Common myeloid progenitor, CD34-positive (primary cell): ENCODE measurements at regions not wholly inside any gene's neighbourhood (a gene's known extent, or its start where the extent isn't known, plus 50 kb on each side); places are given as distances from the start of the nearest gene placed in this dataset.

Experiments used
- CTCF ChIA-PET: fragments of 350-600 bp; sonication (Branson Sonifier 250); formaldehyde crosslinking; loops from one replicate; lab custom pipeline; 2021; ENCODE audit warnings: antibody characterized with exemption; lab: Charles Lee
- POLR2A ChIA-PET: fragments of 350-600 bp; sonication (Branson Sonifier 250); formaldehyde crosslinking; loops from one replicate; lab custom pipeline; 2021; ENCODE audit warnings: antibody characterized with exemption; lab: Charles Lee
- DNase-seq, 3 donors: peaks; one replicate each; pipeline versions ENCODE4 v3.0.0 to v3.0.0-alpha.2; 2013
- H3K27ac ChIP-seq, 2 experiments: 1 replicate in 1 of 2; 2 replicates in 1 of 2; pipeline ENCODE4 v1.7.0; 2013; ENCODE audit warnings: inconsistent platforms in 2 of 2, low read length in 2 of 2, mild to moderate bottlenecking in 2 of 2, low read depth in 1 of 2, moderate library complexity in 1 of 2; ENCODE audit not compliant: severe bottlenecking in 2 of 2, insufficient read depth in 1 of 2, poor library complexity in 1 of 2
- H3K27me3 ChIP-seq, 5 experiments: replicated peaks in 2 of 5; 1 replicate in 3 of 5; 2 replicates in 2 of 5; pipeline versions ENCODE4 v1.6.1 to v1.7.0; 2013; ENCODE audit warnings: low read length in 4 of 5, mild to moderate bottlenecking in 2 of 5, moderate library complexity in 2 of 5, inconsistent platforms in 1 of 5; ENCODE audit not compliant: insufficient read depth in 5 of 5, control insufficient read depth in 4 of 5
- H3K36me3 ChIP-seq, 4 experiments: 1 replicate in 2 of 4; 2 replicates in 2 of 4; pipeline versions ENCODE4 v1.6.1 to v1.7.0; 2013; ENCODE audit warnings: low read length in 3 of 4, control low read depth in 1 of 4, mild to moderate bottlenecking in 1 of 4; ENCODE audit not compliant: control insufficient read depth in 4 of 4, insufficient read depth in 4 of 4
- H3K4me1 ChIP-seq, 4 experiments: 1 replicate in 3 of 4; 2 replicates in 1 of 4; pipeline versions ENCODE4 v1.6.1 to v1.7.1; 2013; ENCODE audit warnings: low read length in 3 of 4, mild to moderate bottlenecking in 3 of 4, control low read depth in 1 of 4, inconsistent platforms in 1 of 4, moderate library complexity in 1 of 4; ENCODE audit not compliant: control insufficient read depth in 4 of 4, insufficient read depth in 4 of 4; ENCODE audit errors: control extremely low read depth in 1 of 4
- H3K4me3 ChIP-seq, 7 experiments: 1 replicate in 4 of 7; 2 replicates in 3 of 7; pipeline versions ENCODE4 v1.5.1 to v1.7.0; 2013; ENCODE audit warnings: mild to moderate bottlenecking in 7 of 7, low read length in 6 of 7, moderate library complexity in 6 of 7, inconsistent platforms in 2 of 7, low read depth in 2 of 7, control low read depth in 1 of 7; ENCODE audit not compliant: insufficient read depth in 4 of 7, control insufficient read depth in 1 of 7; ENCODE audit errors: extremely low read depth in 1 of 7
- H3K9me3 ChIP-seq, 5 experiments: 1 replicate in 4 of 5; 2 replicates in 1 of 5; pipeline versions ENCODE4 v1.6.1 to v1.7.1; 2013; ENCODE audit warnings: low read length in 4 of 5, mild to moderate bottlenecking in 2 of 5, inconsistent platforms in 1 of 5, low read depth in 1 of 5, moderate library complexity in 1 of 5; ENCODE audit not compliant: control insufficient read depth in 4 of 5, insufficient read depth in 2 of 5; ENCODE audit errors: control extremely low read depth in 1 of 5
- WGBS: methylation state at CpG from one replicate; pipeline ENCODE4 v1.1.5; 2013; ENCODE audit not compliant: insufficient coverage; 5-methylcytosine and 5-hydroxymethylcytosine counted together

GRCh38 chr6:166087852-166088251, 79.8 kb downstream of the TBXT start:
- Histone ChIP-seq H3K4me3 (no peak overlapping the region), H3K4me1 (no peaks in the 10 kb centered on the region), H3K9me3 (no peaks in the 10 kb centered on the region), H3K27me3 (peaks cover 0 to 17% (median 5%) of the 10 kb centered on the region in 5 experiments), H3K36me3 (no peaks in the 10 kb centered on the region), H3K27ac (no peak overlapping the region)
- 100% methylated on average over 1 of the region's 5 CpGs for WGBS
- DNase-seq: no peak
- POLR2A ChIA-PET: no interaction called here
- CTCF ChIA-PET: interaction anchor here (0.9 kb wide), 1 partner anchor 10 kb away, joined by 3 read pairs; no protein-coding TSS in a partner anchor

- no peaks in the 10 kb centered on the region for H3K36me3 ChIP-seq
- no peak overlapping the region for H3K4me3 ChIP-seq
- no peak overlapping the region for H3K27ac ChIP-seq
- H3K27me3 ChIP-seq: peaks cover 0 to 17% (median 5%) of the 10 kb centered on the region in 5 experiments
- H3K4me1 ChIP-seq: no peaks in the 10 kb centered on the region
- ChIA-PET CTCF (interaction anchor here (0.9 kb wide), 1 partner anchor 10 kb away, joined by 3 read pairs; no protein-coding TSS in a partner anchor), POLR2A (no interaction called here)
- 96% methylated on average over 7 of the region's 7 CpGs for WGBS
- DNase-seq: no peak
- no peaks in the 10 kb centered on the region for H3K9me3 ChIP-seq
Measured at GRCh38 chr6:166087246-166087645, 80.4 kb downstream of the TBXT start.

DNA sequence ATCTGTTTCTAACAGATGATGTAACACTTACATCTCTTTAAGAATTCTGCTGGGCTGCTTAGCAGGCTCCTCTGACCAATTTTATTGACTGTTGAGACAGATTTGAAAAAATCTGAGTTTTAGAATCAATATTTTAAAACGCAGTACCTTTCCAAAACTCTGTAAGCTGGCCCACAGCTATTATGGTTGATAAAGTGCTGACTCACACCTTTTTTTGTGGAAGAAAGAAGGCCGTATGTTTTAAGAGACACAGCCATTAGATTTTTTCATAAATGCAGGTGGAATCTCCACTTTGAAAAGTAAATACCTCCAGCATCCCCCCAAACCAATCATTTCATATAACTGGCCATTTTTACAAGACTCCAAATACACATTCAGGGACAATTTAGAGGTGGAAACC, 82.2 kb downstream of the TBXT start:
- Histone ChIP-seq H3K27ac (no peak overlapping the region), H3K9me3 (no peaks in the 10 kb centered on the region), H3K36me3 (no peaks in the 10 kb centered on the region), H3K27me3 (peaks cover 0 to 15% (median 4%) of the 10 kb centered on the region in 5 experiments), H3K4me1 (no peaks in the 10 kb centered on the region), H3K4me3 (no peak overlapping the region)
- 100% methylated on average over 1 of the region's 2 CpGs for WGBS
- DNase-seq: no peak
- ChIA-PET CTCF (no interaction called here), POLR2A (no interaction called here)

GRCh38 chr6:166084951-166085350, 82.7 kb downstream of the TBXT start:
- no CpG with 5 or more reads among the region's 2 CpGs for WGBS
- Histone ChIP-seq H3K9me3 (no peaks in the 10 kb centered on the region), H3K4me3 (no peak overlapping the region), H3K4me1 (no peaks in the 10 kb centered on the region), H3K27me3 (peaks cover 0 to 14% (median 4%) of the 10 kb centered on the region in 5 experiments), H3K27ac (no peak overlapping the region), H3K36me3 (no peaks in the 10 kb centered on the region)
- no peak for DNase-seq
- ChIA-PET POLR2A (no interaction called here), CTCF (no interaction called here)

GRCh38 chr6:166079841-166080240, 87.8 kb downstream of the TBXT start:
- Histone ChIP-seq H3K27me3 (peaks cover 0 to 8% (median 4%) of the 10 kb centered on the region in 5 experiments), H3K36me3 (no peaks in the 10 kb centered on the region), H3K4me1 (no peaks in the 10 kb centered on the region), H3K4me3 (no peak overlapping the region), H3K27ac (no peak overlapping the region), H3K9me3 (peaks cover 0 to 2% (median 0%) of the 10 kb centered on the region in 5 experiments)
- CTCF ChIA-PET: interaction anchor here (0.7 kb wide), 1 partner anchor 10 kb away, joined by 4 read pairs; no protein-coding TSS in a partner anchor
- DNase-seq: no peak
- POLR2A ChIA-PET: no interaction called here
- WGBS: 87% methylated on average over 4 of the region's 6 CpGs

DNA sequence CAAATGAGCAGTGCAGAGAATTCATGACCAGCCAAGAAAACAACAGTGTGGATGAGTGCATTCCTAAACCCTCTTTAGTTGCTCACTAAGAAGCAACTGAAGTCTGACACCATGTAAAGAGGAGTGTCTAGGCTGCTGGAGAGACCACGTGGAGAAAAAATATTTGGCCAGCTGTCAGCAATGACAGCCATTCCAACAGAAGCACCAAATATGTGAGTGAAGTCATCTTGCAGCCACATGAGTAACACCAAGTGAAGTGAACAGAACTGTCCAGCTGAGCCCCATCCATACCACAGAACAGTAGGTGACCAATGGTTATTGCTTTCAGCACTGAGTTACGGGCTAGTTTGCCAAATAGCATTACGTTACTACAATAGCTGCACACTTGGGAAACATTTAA, 89.4 kb downstream of the TBXT start:
- no peaks in the 10 kb centered on the region for H3K4me1 ChIP-seq
- 100% methylated on average over 3 of the region's 3 CpGs for WGBS
- no peak for DNase-seq

DNA sequence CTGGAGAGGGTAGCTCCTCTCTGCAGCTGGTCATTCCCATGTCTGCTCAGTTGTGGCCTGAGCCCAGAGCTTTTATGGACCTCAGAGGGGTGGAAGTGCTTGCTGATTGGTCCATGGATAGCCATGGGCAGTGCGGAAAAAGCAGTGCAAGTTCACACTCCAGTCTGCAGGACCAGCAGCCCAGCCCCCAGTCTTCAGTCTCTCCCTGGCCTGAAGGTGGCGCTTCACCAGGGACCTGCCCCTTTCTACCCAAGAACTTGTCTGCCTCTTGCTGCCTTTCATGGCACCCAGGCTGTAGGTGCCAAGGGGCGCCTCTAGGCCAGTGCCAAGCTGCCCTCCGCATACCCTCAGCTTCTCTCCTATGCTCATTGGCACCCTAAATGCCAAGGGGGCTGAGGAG, 91.0 kb downstream of the TBXT start:
- H3K4me3 ChIP-seq: no peak overlapping the region
- ChIA-PET POLR2A (no interaction called here), CTCF (interaction anchor here (1.5 kb wide), 2 partner anchors 23 to 29 kb away, joined by 4 read pairs; no protein-coding TSS in a partner anchor)
- no peaks in the 10 kb centered on the region for H3K4me1 ChIP-seq
- no peak for DNase-seq
- peaks cover 0 to 4% (median 0%) of the 10 kb centered on the region in 5 experiments for H3K9me3 ChIP-seq
- H3K36me3 ChIP-seq: no peaks in the 10 kb centered on the region
- no peak overlapping the region for H3K27ac ChIP-seq
- WGBS: 91% methylated on average over 4 of the region's 4 CpGs
- peaks cover 0 to 5% (median 0%) of the 10 kb centered on the region in 5 experiments for H3K27me3 ChIP-seq

More for the DNA sequence above, 89.4 kb downstream of the TBXT start:
- H3K4me3 ChIP-seq: no peak overlapping the region
- peaks cover 0 to 5% (median 0%) of the 10 kb centered on the region in 5 experiments for H3K27me3 ChIP-seq
- no peak overlapping the region for H3K27ac ChIP-seq
- peaks cover 0 to 2% (median 0%) of the 10 kb centered on the region in 5 experiments for H3K9me3 ChIP-seq
- ChIA-PET POLR2A (no interaction called here), CTCF (no interaction called here)
- no peaks in the 10 kb centered on the region for H3K36me3 ChIP-seq
